ENCODE measurements at regions not wholly inside any gene's neighbourhood (a gene's known extent, or its start where the extent isn't known, plus 50 kb on each side); places are given as distances from the start of the nearest gene placed in this dataset.
"Not testable (repeated sequence)": the region's sequence is repeated elsewhere in the genome, so short reads cannot be mapped to it uniquely, and the experiment has no call there.

GRCh38 chr22:11030571-11031410, 4497.2 kb upstream of the OR11H1 start:
- H2AFZ ChIP-seq (ENCODE audit: insufficient read depth, low read depth, low read length, poor library complexity, severe bottlenecking); intact Hi-C loops (cut with micrococcal nuclease); H3K27ac ChIP-seq (ENCODE audit: low read length in 2 of 2); H3K27ac Mint-ChIP-seq; H3K4me1 ChIP-seq (ENCODE audit: control insufficient read depth in 2 of 2, insufficient read depth in 2 of 2, low read length in 2 of 2); H3K79me2 ChIP-seq (ENCODE audit: control insufficient read depth, insufficient read depth, low read length); H3K4me2 ChIP-seq (replicated peaks; ENCODE audit: low read depth, low read length, poor library complexity, severe bottlenecking); DNase-seq; H3K4me1 Mint-ChIP-seq; H3K36me3 ChIP-seq (replicated peaks in 1 of 2; ENCODE audit: control extremely low read depth in 1 of 2, control insufficient read depth in 1 of 2, extremely low read depth in 1 of 2, insufficient read depth in 2 of 2, low read length in 1 of 2); H4K20me1 ChIP-seq (ENCODE audit: control insufficient read depth, insufficient read depth, low read length, poor library complexity, severe bottlenecking); ATAC-seq (ENCODE audit: low read depth); CTCF ChIA-PET; H3K9ac ChIP-seq (ENCODE audit: low read length); H3K4me3 Mint-ChIP-seq; POLR2A ChIA-PET; H3K27me3 ChIP-seq (replicated peaks in 1 of 4; ENCODE audit: control extremely low read depth in 1 of 4, control insufficient read depth in 3 of 4, insufficient read depth in 4 of 4, low read length in 3 of 4); H3K4me3 ChIP-seq (ENCODE audit: control extremely low read depth in 1 of 5, extremely low read depth in 1 of 5, insufficient read depth in 1 of 5, low read depth in 2 of 5, low read length in 4 of 5); H3K27me3 Mint-ChIP-seq: not testable (repeated sequence)
- H3K9me3 ChIP-seq (ENCODE audit: control extremely low read depth in 1 of 3, control insufficient read depth in 2 of 3, insufficient read depth in 1 of 3, low read length in 2 of 3) = peaks cover 4 to 75% (median 39%) of the 10 kb centered on the region in 3 donors
- peaks cover 18% of the 10 kb centered on the region for H3K9me3 Mint-ChIP-seq (ENCODE audit: insufficient read depth)
- WGBS (ENCODE audit: insufficient coverage) = 75% methylated on average over 11 of the region's 12 CpGs

- H3K4me2 ChIP-seq (replicated peaks; ENCODE audit: low read depth, low read length, poor library complexity, severe bottlenecking); H3K27me3 ChIP-seq (replicated peaks in 1 of 4; ENCODE audit: control extremely low read depth in 1 of 4, control insufficient read depth in 3 of 4, insufficient read depth in 4 of 4, low read length in 3 of 4); H3K4me3 ChIP-seq (ENCODE audit: control extremely low read depth in 1 of 5, extremely low read depth in 1 of 5, insufficient read depth in 1 of 5, low read depth in 2 of 5, low read length in 4 of 5); CTCF ChIA-PET; H3K79me2 ChIP-seq (ENCODE audit: control insufficient read depth, insufficient read depth, low read length); H3K27me3 Mint-ChIP-seq; H3K4me1 Mint-ChIP-seq; intact Hi-C loops (cut with micrococcal nuclease); ATAC-seq (ENCODE audit: low read depth); H3K4me1 ChIP-seq (ENCODE audit: control insufficient read depth in 2 of 2, insufficient read depth in 2 of 2, low read length in 2 of 2); H3K4me3 Mint-ChIP-seq; H4K20me1 ChIP-seq (ENCODE audit: control insufficient read depth, insufficient read depth, low read length, poor library complexity, severe bottlenecking); H3K36me3 ChIP-seq (replicated peaks in 1 of 2; ENCODE audit: control extremely low read depth in 1 of 2, control insufficient read depth in 1 of 2, extremely low read depth in 1 of 2, insufficient read depth in 2 of 2, low read length in 1 of 2); H3K9ac ChIP-seq (ENCODE audit: low read length); H3K27ac ChIP-seq (ENCODE audit: low read length in 2 of 2); DNase-seq; H2AFZ ChIP-seq (ENCODE audit: insufficient read depth, low read depth, low read length, poor library complexity, severe bottlenecking); POLR2A ChIA-PET; H3K27ac Mint-ChIP-seq: not testable (repeated sequence)
- peaks cover 23% of the 10 kb centered on the region for H3K9me3 Mint-ChIP-seq (ENCODE audit: insufficient read depth)
- WGBS (ENCODE audit: insufficient coverage) = 73% methylated on average over 12 of the region's 13 CpGs
- H3K9me3 ChIP-seq (ENCODE audit: control extremely low read depth in 1 of 3, control insufficient read depth in 2 of 3, insufficient read depth in 1 of 3, low read length in 2 of 3) = peaks cover 4 to 79% (median 42%) of the 10 kb centered on the region in 3 donors
Measured at GRCh38 chr22:11032115-11032514, 4495.9 kb upstream of the OR11H1 start.

DNA sequence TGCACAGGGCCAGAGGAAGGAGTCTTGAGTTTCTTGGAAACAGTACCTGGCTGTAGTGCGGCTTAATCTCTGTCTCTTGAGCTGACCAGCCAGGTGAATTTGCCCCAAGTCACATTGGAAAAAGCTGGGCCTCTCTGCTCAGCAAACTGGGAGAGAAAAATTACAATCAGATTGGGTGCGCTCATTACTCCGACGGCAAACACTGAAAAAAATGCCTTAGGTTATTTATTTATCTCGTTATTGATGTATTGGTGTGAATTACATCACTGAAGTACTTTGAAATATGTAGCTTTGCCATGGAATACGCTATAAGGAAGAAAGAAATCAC, 4493.4 kb upstream of the OR11H1 start:
- H4K20me1 ChIP-seq (ENCODE audit: control insufficient read depth, insufficient read depth, low read length, poor library complexity, severe bottlenecking); H3K9ac ChIP-seq (ENCODE audit: low read length); H3K4me1 ChIP-seq (ENCODE audit: control insufficient read depth in 2 of 2, insufficient read depth in 2 of 2, low read length in 2 of 2); POLR2A ChIA-PET; H2AFZ ChIP-seq (ENCODE audit: insufficient read depth, low read depth, low read length, poor library complexity, severe bottlenecking); H3K27ac Mint-ChIP-seq; H3K27me3 Mint-ChIP-seq; ATAC-seq (ENCODE audit: low read depth); H3K27me3 ChIP-seq (replicated peaks in 1 of 4; ENCODE audit: control extremely low read depth in 1 of 4, control insufficient read depth in 3 of 4, insufficient read depth in 4 of 4, low read length in 3 of 4); DNase-seq; H3K36me3 ChIP-seq (replicated peaks in 1 of 2; ENCODE audit: control extremely low read depth in 1 of 2, control insufficient read depth in 1 of 2, extremely low read depth in 1 of 2, insufficient read depth in 2 of 2, low read length in 1 of 2); H3K4me3 ChIP-seq (ENCODE audit: control extremely low read depth in 1 of 5, extremely low read depth in 1 of 5, insufficient read depth in 1 of 5, low read depth in 2 of 5, low read length in 4 of 5); intact Hi-C loops (cut with micrococcal nuclease); H3K4me3 Mint-ChIP-seq; H3K4me2 ChIP-seq (replicated peaks; ENCODE audit: low read depth, low read length, poor library complexity, severe bottlenecking); H3K27ac ChIP-seq (ENCODE audit: low read length in 2 of 2); H3K79me2 ChIP-seq (ENCODE audit: control insufficient read depth, insufficient read depth, low read length); H3K4me1 Mint-ChIP-seq; CTCF ChIA-PET: not testable (repeated sequence)
- peaks cover 25% of the 10 kb centered on the region for H3K9me3 Mint-ChIP-seq (ENCODE audit: insufficient read depth)
- H3K9me3 ChIP-seq (ENCODE audit: control extremely low read depth in 1 of 3, control insufficient read depth in 2 of 3, insufficient read depth in 1 of 3, low read length in 2 of 3) = peaks cover 5 to 85% (median 45%) of the 10 kb centered on the region in 3 donors
- WGBS (ENCODE audit: insufficient coverage) = 59% methylated on average over 6 of the region's 6 CpGs

DNA sequence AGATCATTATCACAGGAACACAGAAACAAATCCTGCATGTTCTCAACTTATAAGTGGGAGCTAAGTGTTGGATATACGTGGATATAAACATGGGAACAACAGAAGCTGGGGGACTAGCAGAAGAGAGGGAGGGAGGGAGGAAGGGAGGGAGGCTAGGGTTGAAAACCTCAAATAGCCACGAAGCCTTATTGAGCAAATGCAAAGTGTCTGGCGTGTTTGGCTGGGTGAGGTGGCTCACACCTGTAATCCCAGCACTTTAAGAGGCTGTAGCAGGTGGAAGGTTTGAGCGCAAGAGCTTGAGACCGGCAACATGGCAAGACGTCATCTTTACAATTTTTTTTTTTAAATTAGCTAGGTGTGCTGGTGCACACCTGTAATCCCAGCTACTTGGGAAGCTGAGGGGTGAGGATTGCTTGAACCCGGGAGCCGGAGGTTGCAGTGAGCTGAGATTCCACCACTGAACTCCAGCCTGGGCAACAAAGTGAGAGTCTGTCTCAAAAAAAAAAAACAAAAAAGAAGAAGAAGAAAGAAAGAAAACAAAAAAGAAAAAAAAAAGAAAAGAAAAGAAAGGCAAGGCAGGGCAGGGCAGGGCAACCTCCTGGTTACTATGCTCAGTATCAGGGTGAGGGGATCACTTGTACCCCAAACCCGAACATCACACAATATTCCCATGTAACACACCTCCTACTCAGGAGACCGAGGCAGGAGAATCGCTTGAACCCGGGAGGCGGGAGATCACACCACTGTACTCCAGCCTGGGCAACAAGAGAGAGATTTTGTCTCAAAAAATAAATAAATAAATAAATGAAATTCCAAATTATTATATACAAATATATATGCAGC, 4492.7 kb upstream of the OR11H1 start:
- CTCF ChIA-PET; H3K27ac Mint-ChIP-seq; H3K27ac ChIP-seq (ENCODE audit: low read length in 2 of 2); H3K4me3 Mint-ChIP-seq; H2AFZ ChIP-seq (ENCODE audit: insufficient read depth, low read depth, low read length, poor library complexity, severe bottlenecking); H3K79me2 ChIP-seq (ENCODE audit: control insufficient read depth, insufficient read depth, low read length); DNase-seq; POLR2A ChIA-PET; H3K9ac ChIP-seq (ENCODE audit: low read length); H3K27me3 ChIP-seq (replicated peaks in 1 of 4; ENCODE audit: control extremely low read depth in 1 of 4, control insufficient read depth in 3 of 4, insufficient read depth in 4 of 4, low read length in 3 of 4); H3K4me1 ChIP-seq (ENCODE audit: control insufficient read depth in 2 of 2, insufficient read depth in 2 of 2, low read length in 2 of 2); H3K27me3 Mint-ChIP-seq; ATAC-seq (ENCODE audit: low read depth); H3K4me2 ChIP-seq (replicated peaks; ENCODE audit: low read depth, low read length, poor library complexity, severe bottlenecking); H3K4me1 Mint-ChIP-seq; intact Hi-C loops (cut with micrococcal nuclease); H3K36me3 ChIP-seq (replicated peaks in 1 of 2; ENCODE audit: control extremely low read depth in 1 of 2, control insufficient read depth in 1 of 2, extremely low read depth in 1 of 2, insufficient read depth in 2 of 2, low read length in 1 of 2); H4K20me1 ChIP-seq (ENCODE audit: control insufficient read depth, insufficient read depth, low read length, poor library complexity, severe bottlenecking); H3K4me3 ChIP-seq (ENCODE audit: control extremely low read depth in 1 of 5, extremely low read depth in 1 of 5, insufficient read depth in 1 of 5, low read depth in 2 of 5, low read length in 4 of 5): not testable (repeated sequence)
- peaks cover 6 to 79% (median 40%) of the 10 kb centered on the region in 3 donors for H3K9me3 ChIP-seq (ENCODE audit: control extremely low read depth in 1 of 3, control insufficient read depth in 2 of 3, insufficient read depth in 1 of 3, low read length in 2 of 3)
- H3K9me3 Mint-ChIP-seq (ENCODE audit: insufficient read depth) = peaks cover 22% of the 10 kb centered on the region
- 67% methylated on average over 10 of the region's 13 CpGs for WGBS (ENCODE audit: insufficient coverage)
